HEK293 (cell line): ENCODE measurements at regions not wholly inside any gene's neighbourhood (a gene's known extent, or its start where the extent isn't known, plus 50 kb on each side); places are given as distances from the start of the nearest gene placed in this dataset.

Source experiments
- CTCF ChIA-PET: fragments of 350-600 bp; formaldehyde crosslinking; extraction: SDS; loops from one replicate; lab custom pipeline; 2021; ENCODE audit warnings: antibody characterized with exemption; lab: Yijun Ruan, JAX
- POLR2A ChIA-PET: fragments of 300-600 bp; formaldehyde crosslinking; extraction: SDS; loops from one replicate; lab custom pipeline; 2020; ENCODE audit warnings: antibody characterized with exemption, inconsistent platforms; lab: Yijun Ruan, JAX
- H3K27ac ChIP-seq: fragments of 200-500 bp; sonication (Bioruptor generic); 2 replicates; pipeline ENCODE4 v1.5.1; 2014; ENCODE audit warnings: low read depth, low read length, control low read depth, inconsistent platforms; ENCODE audit errors: extremely low read depth
- H3K36me3 ChIP-seq, 2 experiments: fragments of 200-500 bp in 1 of 2; sonication (Bioruptor generic) in 1 of 2; 1 replicate in 1 of 2; 2 replicates in 1 of 2; pipeline ENCODE4 v1.5.1; 2014 to 2017; ENCODE audit warnings: inconsistent platforms in 2 of 2, low read length in 2 of 2; ENCODE audit not compliant: control insufficient read depth in 2 of 2, insufficient read depth in 1 of 2
- H3K4me1 ChIP-seq: fragments of 200-500 bp; sonication (Bioruptor generic); 2 replicates; pipeline ENCODE4 v1.5.1; 2014; ENCODE audit warnings: mild to moderate bottlenecking, low read length, inconsistent platforms; ENCODE audit not compliant: control insufficient read depth, insufficient read depth
- H3K4me3 ChIP-seq: 2 replicates; pipeline ENCODE4 v1.5.1; 2011; ENCODE audit warnings: low read depth, mild to moderate bottlenecking, control low read depth, low read length, moderate library complexity
- H3K9me3 ChIP-seq: fragments of 200-500 bp; sonication (Bioruptor generic); 2 replicates; pipeline ENCODE4 v1.5.1; 2014; ENCODE audit warnings: low read depth, low read length, inconsistent platforms; ENCODE audit not compliant: control insufficient read depth, insufficient read depth
- KLF8 ChIP-seq: fragments of 450-650 bp; formaldehyde crosslinking; IDR thresholded peaks from 2 replicates; pipeline ENCODE4 v1.5.1; 2016; ENCODE audit warnings: missing biosample characterization, missing genetic modification characterization
- MYNN ChIP-seq: fragments of 450-650 bp; formaldehyde crosslinking; IDR thresholded peaks from 2 replicates; pipeline ENCODE4 v1.5.1; 2016; ENCODE audit warnings: missing biosample characterization, missing genetic modification characterization, borderline replicate concordance
- REST ChIP-seq: fragments of 450-650 bp; formaldehyde crosslinking; IDR thresholded peaks from 2 replicates; pipeline ENCODE4 v1.5.1; 2016; ENCODE audit warnings: missing biosample characterization, missing genetic modification characterization
- SP7 ChIP-seq: fragments of 450-650 bp; formaldehyde crosslinking; IDR thresholded peaks from 2 replicates; pipeline ENCODE4 v1.5.1; 2016; ENCODE audit warnings: missing biosample characterization, missing genetic modification characterization
- ZBTB11 ChIP-seq: fragments of 450-650 bp; formaldehyde crosslinking; conservative IDR thresholded peaks from 2 replicates; pipeline ENCODE4 v1.5.1; 2016; ENCODE audit warnings: low read depth, missing biosample characterization, missing genetic modification characterization
- ZBTB49 ChIP-seq: fragments of 450-650 bp; formaldehyde crosslinking; IDR thresholded peaks from 2 replicates; pipeline ENCODE4 v1.5.1; 2016; ENCODE audit warnings: missing biosample characterization, missing genetic modification characterization, low read depth
- ZFP3 ChIP-seq: fragments of 450-650 bp; formaldehyde crosslinking; IDR thresholded peaks from 2 replicates; pipeline ENCODE4 v1.5.1; 2016; ENCODE audit warnings: low read depth, missing biosample characterization, missing genetic modification characterization
- ZNF146 ChIP-seq: fragments of 450-650 bp; formaldehyde crosslinking; IDR thresholded peaks from 2 replicates; pipeline ENCODE4 v1.5.1; 2016; ENCODE audit warnings: missing biosample characterization, missing genetic modification characterization
- ZNF202 ChIP-seq: fragments of 450-650 bp; formaldehyde crosslinking; IDR thresholded peaks from 2 replicates; pipeline ENCODE4 v1.5.1; 2016; ENCODE audit warnings: missing biosample characterization, missing genetic modification characterization, borderline replicate concordance
- ZNF239 ChIP-seq: fragments of 450-650 bp; formaldehyde crosslinking; IDR thresholded peaks from 2 replicates; pipeline ENCODE4 v1.5.1; 2016; ENCODE audit warnings: missing biosample characterization, missing genetic modification characterization
- ZNF24 ChIP-seq: fragments of 450-650 bp; formaldehyde crosslinking; IDR thresholded peaks from 2 replicates; pipeline ENCODE4 v1.5.1; 2016; ENCODE audit warnings: missing biosample characterization, missing genetic modification characterization
- ZNF366 ChIP-seq: fragments of 450-650 bp; formaldehyde crosslinking; conservative IDR thresholded peaks from 2 replicates; pipeline ENCODE4 v1.5.1; 2016; ENCODE audit warnings: missing biosample characterization, missing genetic modification characterization
- ZNF394 ChIP-seq: fragments of 450-650 bp; formaldehyde crosslinking; IDR thresholded peaks from 2 replicates; pipeline ENCODE4 v1.5.1; 2016; ENCODE audit warnings: missing biosample characterization, missing genetic modification characterization, mild to moderate bottlenecking, moderate library complexity, borderline replicate concordance
- ZNF544 ChIP-seq: fragments of 450-650 bp; formaldehyde crosslinking; IDR thresholded peaks from 2 replicates; pipeline ENCODE4 v1.5.0; 2017; ENCODE audit warnings: missing biosample characterization, missing genetic modification characterization
- ZNF580 ChIP-seq: fragments of 450-650 bp; formaldehyde crosslinking; IDR thresholded peaks from 2 replicates; pipeline ENCODE4 v1.5.1; 2016; ENCODE audit warnings: missing biosample characterization, missing genetic modification characterization
- ZNF701 ChIP-seq: fragments of 450-650 bp; formaldehyde crosslinking; IDR thresholded peaks from 2 replicates; pipeline ENCODE4 v1.5.1; 2016; ENCODE audit warnings: missing biosample characterization, missing genetic modification characterization
- ZNF791 ChIP-seq: fragments of 450-650 bp; formaldehyde crosslinking; IDR thresholded peaks from 2 replicates; pipeline ENCODE4 v1.5.1; 2016; ENCODE audit warnings: missing biosample characterization, missing genetic modification characterization

- CTCF ChIA-PET, result interaction anchor here (0.7 kb wide), 1 partner anchor 9 kb away, joined by 3 read pairs; no protein-coding TSS in a partner anchor
These were observed 134.8 kb upstream of the WNT4 start for GRCh38 chr1:22277662-22278061.

GRCh38 chr1:22279735-22280134 is 136.8 kb upstream of the WNT4 start:
- no peaks in the 10 kb centered on the region for H3K36me3 ChIP-seq
- no peaks in the 10 kb centered on the region for H3K4me1 ChIP-seq
- CTCF ChIA-PET, result interaction anchor here (1.1 kb wide), 1 partner anchor 137 kb away, joined by 4 read pairs; no protein-coding TSS in a partner anchor
- H3K27ac ChIP-seq, result no peak overlapping the region
- TF ChIP-seq ZNF24, result no peak
- no peak for TF ChIP-seq ZNF544 (tag by site-specific recombination)
- no peak for TF ChIP-seq ZNF701 (tag by site-specific recombination)
- no peak for TF ChIP-seq ZBTB11 (tag by site-specific recombination)
- peak; percentile 81 for TF ChIP-seq ZNF366 (tag by site-specific recombination)
- TF ChIP-seq, all 188 proteins: peak for 1
- H3K9me3 ChIP-seq, result no peaks in the 10 kb centered on the region
- no peak overlapping the region for H3K4me3 ChIP-seq
- POLR2A ChIA-PET, result no interaction called here

More at GRCh38 chr1:22277662-22278061, 134.8 kb upstream of the WNT4 start:
- Histone ChIP-seq H3K36me3 (no peaks in the 10 kb centered on the region), H3K9me3 (no peaks in the 10 kb centered on the region), H3K27ac (no peak overlapping the region)
- TF ChIP-seq ZNF791 (tag by site-specific recombination), result no peak
- no peak for TF ChIP-seq ZNF202 (tag by site-specific recombination)
- no peak for TF ChIP-seq MYNN (tag by site-specific recombination)
- no peak for TF ChIP-seq ZFP3 (tag by site-specific recombination)
- TF ChIP-seq KLF8 (tag by site-specific recombination), result no peak
- TF ChIP-seq SP7 (tag by site-specific recombination), result no peak
- TF ChIP-seq, all 188 proteins: peak for 0
- H3K4me3 ChIP-seq, result no peak overlapping the region
- no peaks in the 10 kb centered on the region for H3K4me1 ChIP-seq
- POLR2A ChIA-PET, result no interaction called here

GRCh38 chr1:22280526-22280925 is 137.6 kb upstream of the WNT4 start:
- POLR2A ChIA-PET, result no interaction called here
- CTCF ChIA-PET, result interaction anchor here (0.6 kb wide), 1 partner anchor 151 kb away, joined by 3 read pairs; no protein-coding TSS in a partner anchor
- no peaks in the 10 kb centered on the region for H3K9me3 ChIP-seq
- H3K36me3 ChIP-seq, result no peaks in the 10 kb centered on the region
- 0 out of 2 replicates have a peak, but pooled peaks have one; percentile 55 for TF ChIP-seq ZNF580 (tag by site-specific recombination)
- TF ChIP-seq ZNF239 (tag by site-specific recombination), result no peak
- peak; percentile 91 for TF ChIP-seq ZNF146
- no peak for TF ChIP-seq REST (tag by site-specific recombination)
- TF ChIP-seq ZBTB49 (tag by site-specific recombination), result no peak
- no peak for TF ChIP-seq ZNF394 (tag by site-specific recombination)
- no peak overlapping the region for H3K27ac ChIP-seq
- no peaks in the 10 kb centered on the region for H3K4me1 ChIP-seq
- no peak overlapping the region for H3K4me3 ChIP-seq
